NCI-H524 treated with DMSO at 0.1 percent for 48 hours (cell line): ENCODE measurements at regions not wholly inside any gene's neighbourhood (a gene's known extent, or its start where the extent isn't known, plus 50 kb on each side); places are given as distances from the start of the nearest gene placed in this dataset.

Experiments
- DNase-seq: peaks from one replicate; lab custom pipeline; 2025; lab: John Stamatoyannopoulos, UW

GRCh38 chr16:54568906-54569807 lies 282.6 kb upstream of the IRX3 start:
- DNase-seq, result no peak

- no peak for DNase-seq
Measured at GRCh38 chr16:54564841-54565240, 278.3 kb upstream of the IRX3 start.

GRCh38 chr16:54554581-54554980 lies 268.0 kb upstream of the IRX3 start:
- no peak for DNase-seq

GRCh38 chr16:54548281-54548680 lies 261.7 kb upstream of the IRX3 start:
- no peak for DNase-seq

- DNase-seq, result no peak
Measured at GRCh38 chr16:54547052-54547451, 260.5 kb upstream of the IRX3 start.

- no peak for DNase-seq
Measured at GRCh38 chr16:54546521-54546920, 259.9 kb upstream of the IRX3 start.

- no peak for DNase-seq
Measured at GRCh38 chr16:54545854-54546511, 259.4 kb upstream of the IRX3 start.

- no peak for DNase-seq
Measured at GRCh38 chr16:54544553-54545180, 258.1 kb upstream of the IRX3 start.

GRCh38 chr16:54542805-54543505 lies 256.4 kb upstream of the IRX3 start:
- DNase-seq, result peak; percentile 4

GRCh38 chr16:54540525-54541180 lies 254.1 kb upstream of the IRX3 start:
- DNase-seq, result no peak

GRCh38 chr16:54538276-54538675 lies 251.7 kb upstream of the IRX3 start:
- no peak for DNase-seq

GRCh38 chr16:54533856-54534490 lies 247.4 kb upstream of the IRX3 start:
- no peak for DNase-seq

- no peak for DNase-seq
Measured at GRCh38 chr16:54526916-54527315, 240.3 kb upstream of the IRX3 start.

GRCh38 chr16:54526087-54526486 lies 239.5 kb upstream of the IRX3 start:
- DNase-seq, result no peak

GRCh38 chr16:54525104-54525503 lies 238.5 kb upstream of the IRX3 start:
- no peak for DNase-seq

- no peak for DNase-seq
Measured at GRCh38 chr16:54522584-54522983, 236.0 kb upstream of the IRX3 start.

- DNase-seq, result no peak
Measured at GRCh38 chr16:54521327-54521726, 234.7 kb upstream of the IRX3 start.

GRCh38 chr16:54519161-54519695 lies 232.6 kb upstream of the IRX3 start:
- no peak for DNase-seq

GRCh38 chr16:54517181-54517580 lies 230.6 kb upstream of the IRX3 start:
- no peak for DNase-seq

GRCh38 chr16:54512467-54512995 lies 225.9 kb upstream of the IRX3 start:
- DNase-seq, result no peak

- no peak for DNase-seq
Measured at GRCh38 chr16:54511222-54511731, 224.7 kb upstream of the IRX3 start.
